Lung (tissue), 11 donors: ENCODE measurements at regions not wholly inside any gene's neighbourhood (a gene's known extent, or its start where the extent isn't known, plus 50 kb on each side); places are given as distances from the start of the nearest gene placed in this dataset.

Experiments used
- ATAC-seq: fragments of 200-7000 bp; cut with Tn5 transposase; one replicate; pipeline ENCODE4 v1.9.1; 2020; ENCODE audit warnings: moderate number of reproducible peaks; ENCODE audit not compliant: insufficient read depth, low FRiP score
- DNase-seq, 3 donors: peaks; one replicate each; pipeline ENCODE4 v3.0.0-alpha.2; 2013 to 2017
- H3K27ac ChIP-seq, 2 donors: one replicate each; pipeline ENCODE4 v1.5.1; 2013; ENCODE audit warnings: mild to moderate bottlenecking in 2 of 2, moderate library complexity in 2 of 2, control low read depth in 1 of 2, inconsistent platforms in 1 of 2, low read depth in 1 of 2, low read length in 1 of 2
- H3K27me3 ChIP-seq, 3 donors: one replicate each; pipeline ENCODE4 v1.5.1; 2013; ENCODE audit warnings: low read length in 2 of 3; ENCODE audit not compliant: control insufficient read depth in 3 of 3, insufficient read depth in 3 of 3
- H3K36me3 ChIP-seq, 4 donors: one replicate each; pipeline ENCODE4 v1.5.1; 2013; ENCODE audit warnings: low read length in 4 of 4, mild to moderate bottlenecking in 1 of 4, moderate library complexity in 1 of 4; ENCODE audit not compliant: control insufficient read depth in 4 of 4, insufficient read depth in 4 of 4
- H3K4me1 ChIP-seq, 5 donors: one replicate each; pipeline ENCODE4 v1.5.1; 2013; ENCODE audit warnings: low read length in 5 of 5, mild to moderate bottlenecking in 2 of 5, moderate library complexity in 1 of 5; ENCODE audit not compliant: control insufficient read depth in 5 of 5, insufficient read depth in 5 of 5
- H3K4me3 ChIP-seq: one replicate; pipeline ENCODE4 v1.5.1; 2013; ENCODE audit warnings: mild to moderate bottlenecking, control low read depth, moderate library complexity
- H3K9ac ChIP-seq, 2 donors: one replicate each; pipeline ENCODE4 v1.5.1; 2013; ENCODE audit warnings: low read length in 2 of 2, control low read depth in 1 of 2; ENCODE audit not compliant: insufficient read depth in 1 of 2
- H3K9me3 ChIP-seq, 4 donors: one replicate each; pipeline ENCODE4 v1.5.1; 2013; ENCODE audit warnings: low read length in 3 of 4, mild to moderate bottlenecking in 1 of 4, moderate library complexity in 1 of 4; ENCODE audit not compliant: control insufficient read depth in 4 of 4, insufficient read depth in 3 of 4
- whole genome bisulfite sequencing, 2 donors: extraction: QIAGEN DNeasy Blood & Tissue Kit; methylation state at CpG; one replicate each; pipeline ENCODE4 v1.1.7; 2013; 5-methylcytosine and 5-hydroxymethylcytosine counted together
- TF ChIP-seq, protein P1 (sequence below): IDR thresholded peaks from 2 replicates; pipeline ENCODE4 v1.5.1; 2012; ENCODE audit warnings: mild to moderate bottlenecking; ENCODE audit errors: control extremely low read depth, extremely low read depth
- donor health status: control.
- donor health status: control.
- donor health status: Bipolar disorder and iron deficiency.
- donor health status: healthy.
- donor health status: DM: yes; HTN: yes; CAD: no.

DNA sequence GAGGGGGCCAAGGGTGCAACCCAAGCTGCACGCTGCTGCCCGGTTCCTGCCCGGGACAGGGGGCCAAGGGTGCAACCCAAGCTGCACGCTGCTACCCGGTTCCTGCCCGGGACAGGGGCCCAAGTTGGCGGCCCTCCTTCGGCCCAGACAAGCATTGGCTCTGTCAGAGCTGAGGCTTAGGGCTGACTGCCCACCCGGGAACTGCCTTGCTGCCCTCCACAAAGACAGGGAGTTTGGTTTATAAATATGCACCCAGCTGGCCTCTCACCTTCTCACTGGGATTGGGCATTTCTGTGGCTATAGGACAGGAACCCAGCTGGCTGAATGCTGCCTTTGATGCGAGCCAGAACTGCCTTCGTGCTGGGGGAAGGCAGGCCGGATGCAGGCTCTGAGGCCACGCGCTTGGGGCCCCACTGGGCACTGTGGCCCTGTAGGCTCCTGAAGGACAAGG lies 105.7 kb downstream of the IRX5 start:
- no peak overlapping the region for H3K9ac ChIP-seq
- WGBS, 2 donors: 86 to 93% methylated on average over 14 of the region's 14 CpGs
- TF ChIP-seq, protein P1, sequence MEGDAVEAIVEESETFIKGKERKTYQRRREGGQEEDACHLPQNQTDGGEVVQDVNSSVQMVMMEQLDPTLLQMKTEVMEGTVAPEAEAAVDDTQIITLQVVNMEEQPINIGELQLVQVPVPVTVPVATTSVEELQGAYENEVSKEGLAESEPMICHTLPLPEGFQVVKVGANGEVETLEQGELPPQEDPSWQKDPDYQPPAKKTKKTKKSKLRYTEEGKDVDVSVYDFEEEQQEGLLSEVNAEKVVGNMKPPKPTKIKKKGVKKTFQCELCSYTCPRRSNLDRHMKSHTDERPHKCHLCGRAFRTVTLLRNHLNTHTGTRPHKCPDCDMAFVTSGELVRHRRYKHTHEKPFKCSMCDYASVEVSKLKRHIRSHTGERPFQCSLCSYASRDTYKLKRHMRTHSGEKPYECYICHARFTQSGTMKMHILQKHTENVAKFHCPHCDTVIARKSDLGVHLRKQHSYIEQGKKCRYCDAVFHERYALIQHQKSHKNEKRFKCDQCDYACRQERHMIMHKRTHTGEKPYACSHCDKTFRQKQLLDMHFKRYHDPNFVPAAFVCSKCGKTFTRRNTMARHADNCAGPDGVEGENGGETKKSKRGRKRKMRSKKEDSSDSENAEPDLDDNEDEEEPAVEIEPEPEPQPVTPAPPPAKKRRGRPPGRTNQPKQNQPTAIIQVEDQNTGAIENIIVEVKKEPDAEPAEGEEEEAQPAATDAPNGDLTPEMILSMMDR: no peak
- DNase-seq (no peak), ATAC-seq (no peak)
- H3K4me3 ChIP-seq: no peak overlapping the region
- H3K27me3 ChIP-seq: peaks cover 0 to 14% (median 6%) of the 10 kb centered on the region in 3 donors
- no peaks in the 10 kb centered on the region for H3K36me3 ChIP-seq
- no peak overlapping the region for H3K27ac ChIP-seq
- H3K9me3 ChIP-seq: no peaks in the 10 kb centered on the region
- H3K4me1 ChIP-seq: peaks cover 0 to 4% (median 0%) of the 10 kb centered on the region in 5 donors

DNA sequence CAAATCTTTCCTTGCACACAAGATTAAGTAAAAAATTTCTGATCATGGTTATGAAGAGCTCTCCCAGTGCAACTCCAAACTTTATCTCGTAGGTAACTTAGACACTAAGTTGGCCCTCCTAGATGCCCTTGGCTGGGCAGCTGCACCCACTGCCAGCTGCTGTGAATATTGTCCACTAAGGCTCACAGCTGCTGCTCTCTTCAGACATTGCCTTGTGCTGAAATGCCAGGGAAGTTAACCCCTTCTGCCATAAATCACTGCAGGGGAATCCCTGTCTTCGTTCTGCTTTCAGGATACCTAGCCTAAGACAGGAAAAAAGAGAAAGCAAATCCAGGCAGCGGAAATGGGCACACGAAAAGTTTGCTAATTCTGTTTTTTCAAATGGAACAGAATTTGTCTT lies 106.4 kb downstream of the IRX5 start:
- no peak for DNase-seq
- peaks cover 0 to 4% (median 0%) of the 10 kb centered on the region in 5 donors for H3K4me1 ChIP-seq
- 80% methylated on average over 4 of the region's 4 CpGs for WGBS, 2 donors
- ATAC-seq: no peak
- H3K27me3 ChIP-seq: peaks cover 0 to 14% (median 3%) of the 10 kb centered on the region in 3 donors
- no peak overlapping the region for H3K27ac ChIP-seq
- H3K9me3 ChIP-seq: no peaks in the 10 kb centered on the region
- no peaks in the 10 kb centered on the region for H3K36me3 ChIP-seq
- H3K4me3 ChIP-seq: no peak overlapping the region
- H3K9ac ChIP-seq: no peak overlapping the region
- TF ChIP-seq, protein P1: no peak

DNA sequence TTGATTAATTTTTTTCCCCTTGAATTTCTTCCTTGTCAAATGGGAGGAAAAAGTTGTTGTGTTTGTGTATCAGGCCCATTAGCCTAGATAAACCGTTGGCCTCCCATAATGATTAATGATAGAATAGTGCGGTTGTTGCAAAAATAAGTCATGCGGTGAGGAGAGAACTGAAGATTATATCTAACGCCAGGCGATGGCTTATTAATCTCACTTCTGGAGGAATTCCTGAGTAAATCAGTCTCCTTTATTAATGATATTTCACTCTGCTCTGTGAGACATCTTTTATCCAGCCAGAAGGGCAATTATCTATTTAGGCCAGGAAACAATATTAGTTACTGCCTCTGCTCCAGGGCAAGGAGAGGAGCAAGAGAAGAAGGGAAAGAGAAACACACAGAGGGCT lies 107.3 kb downstream of the IRX5 start:
- peaks cover 0 to 4% (median 0%) of the 10 kb centered on the region in 5 donors for H3K4me1 ChIP-seq
- H3K9me3 ChIP-seq: no peaks in the 10 kb centered on the region
- H3K27me3 ChIP-seq: peaks cover 0 to 14% (median 0%) of the 10 kb centered on the region in 3 donors
- no peak overlapping the region for H3K27ac ChIP-seq
- H3K4me3 ChIP-seq: no peak overlapping the region
- WGBS, 2 donors: 52 to 65% methylated on average over 5 of the region's 5 CpGs
- no peak for DNase-seq
- no peak for ATAC-seq
- TF ChIP-seq, protein P1: no peak
- no peak overlapping the region for H3K9ac ChIP-seq
- no peaks in the 10 kb centered on the region for H3K36me3 ChIP-seq

DNA sequence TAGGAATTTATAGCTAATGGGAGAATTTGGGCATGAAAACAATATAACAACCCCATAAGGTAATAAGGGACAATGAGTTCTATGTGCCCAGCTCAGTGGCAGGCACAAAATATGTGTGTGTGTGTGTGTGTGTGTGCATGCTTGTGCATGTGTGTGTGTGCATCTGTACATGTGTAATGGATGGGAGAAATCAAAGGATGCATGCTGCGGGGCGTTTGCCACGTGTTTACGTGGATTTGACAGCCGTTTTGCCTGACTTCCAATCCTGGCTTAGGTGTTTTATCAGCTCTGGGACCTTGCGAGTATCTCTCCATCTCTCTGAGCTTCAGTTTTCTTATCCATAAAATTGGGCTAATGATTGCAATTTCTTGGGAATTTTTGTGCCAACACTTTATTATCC lies 108.4 kb downstream of the IRX5 start:
- Histone ChIP-seq H3K27ac (no peak overlapping the region), H3K27me3 (peaks cover 0 to 14% (median 0%) of the 10 kb centered on the region in 3 donors), H3K36me3 (no peaks in the 10 kb centered on the region), H3K4me3 (no peak overlapping the region), H3K9me3 (no peaks in the 10 kb centered on the region), H3K4me1 (peaks cover 0 to 4% (median 0%) of the 10 kb centered on the region in 5 donors), H3K9ac (no peak overlapping the region)
- WGBS, 2 donors: 66 to 81% methylated on average over 6 of the region's 6 CpGs
- DNase-seq (no peak), ATAC-seq (no peak)
- TF ChIP-seq, protein P1: no peak
